Ishikawa (cell line): ENCODE measurements at regions not wholly inside any gene's neighbourhood (a gene's known extent, or its start where the extent isn't known, plus 50 kb on each side); places are given as distances from the start of the nearest gene placed in this dataset.

ENCODE experiments used
- RAD21 ChIP-seq: IDR thresholded peaks from 2 replicates; pipeline ENCODE4 v1.6.1; 2012; ENCODE audit warnings: low read depth
- TEAD4 ChIP-seq: IDR thresholded peaks from 2 replicates; pipeline ENCODE4 v1.6.1; 2012

DNA sequence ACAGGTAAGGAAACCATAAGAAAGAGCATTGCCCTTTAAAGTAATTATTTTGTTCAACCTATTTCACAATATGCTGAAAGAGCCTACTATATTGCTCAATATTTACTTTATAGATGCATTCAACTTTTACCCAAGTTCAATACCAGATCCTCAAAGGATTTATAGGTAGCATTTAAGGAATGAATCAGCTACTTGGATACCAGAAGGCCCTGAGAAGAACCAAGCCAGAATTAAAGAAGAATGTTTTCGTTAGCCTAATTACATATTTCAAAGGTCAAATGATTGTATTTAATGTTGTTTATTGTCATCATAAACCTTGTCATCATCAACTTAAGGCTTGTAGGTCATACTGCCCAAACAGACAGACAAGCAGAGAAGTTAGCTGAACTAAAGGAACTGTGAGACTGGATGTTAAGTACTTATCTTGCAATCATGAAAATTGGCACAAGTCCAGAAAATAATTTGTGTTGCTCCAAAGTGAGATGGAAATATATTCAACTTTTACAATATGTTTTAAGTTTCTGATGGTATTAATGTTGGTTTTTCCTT lies 636.7 kb downstream of the RFPL4B start:
- TF ChIP-seq TEAD4 (no peak), RAD21 (no peak)
